Smooth muscle cell (in vitro differentiated cells): ENCODE measurements at regions not wholly inside any gene's neighbourhood (a gene's known extent, or its start where the extent isn't known, plus 50 kb on each side); places are given as distances from the start of the nearest gene placed in this dataset.

ENCODE experiments used
- DNase-seq: peaks from one replicate; lab custom pipeline; 2025; ENCODE audit not compliant: unreplicated experiment; lab: John Stamatoyannopoulos, UW
- H2AFZ ChIP-seq: fragments of 200-600 bp; sonication (generic); 2 replicates; pipeline ENCODE4 v1.6.0; 2016; ENCODE audit warnings: antibody characterized with exemption, low read depth, mild to moderate bottlenecking
- H3F3A ChIP-seq: fragments of 200-600 bp; sonication (generic); 2 replicates; pipeline ENCODE4 v1.6.0; 2017; ENCODE audit warnings: antibody characterized with exemption, low read depth
- H3K27ac ChIP-seq: fragments of 200-600 bp; sonication (generic); 2 replicates; pipeline ENCODE4 v1.5.1; 2016; ENCODE audit warnings: low read depth, mild to moderate bottlenecking
- H3K27me3 ChIP-seq: fragments of 200-600 bp; sonication (generic); 2 replicates; pipeline ENCODE4 v1.6.1; 2016; ENCODE audit warnings: low read depth, mild to moderate bottlenecking
- H3K36me3 ChIP-seq: fragments of 200-600 bp; sonication (generic); 2 replicates; pipeline ENCODE4 v1.5.1; 2016; ENCODE audit warnings: low read depth
- H3K4me1 ChIP-seq: fragments of 200-600 bp; sonication (generic); 2 replicates; pipeline ENCODE4 v1.5.1; 2016; ENCODE audit warnings: low read depth
- H3K4me2 ChIP-seq: fragments of 200-600 bp; sonication (generic); 2 replicates; pipeline ENCODE4 v1.6.0; 2016; ENCODE audit warnings: mild to moderate bottlenecking
- H3K4me3 ChIP-seq: fragments of 200-600 bp; sonication (generic); 2 replicates; pipeline ENCODE4 v1.5.1; 2016; ENCODE audit warnings: mild to moderate bottlenecking
- H3K79me2 ChIP-seq: fragments of 200-600 bp; sonication (generic); 2 replicates; pipeline ENCODE4 v1.6.0; 2016; ENCODE audit warnings: low read depth, mild to moderate bottlenecking
- H3K9ac ChIP-seq: fragments of 200-600 bp; sonication (generic); 2 replicates; pipeline ENCODE4 v1.6.0; 2016; ENCODE audit warnings: low read depth
- H3K9me3 ChIP-seq: fragments of 200-600 bp; sonication (generic); replicated peaks from 2 replicates; pipeline ENCODE4 v1.5.1; 2016; ENCODE audit warnings: low read depth
- H4K20me1 ChIP-seq: fragments of 200-600 bp; sonication (generic); 2 replicates; pipeline ENCODE4 v1.6.0; 2016; ENCODE audit warnings: low read depth
- WGBS: methylation state at CpG from one replicate; pipeline ENCODE4 v1.1.7; 2016; ENCODE audit warnings: low lambda C conversion rate; 5-methylcytosine and 5-hydroxymethylcytosine counted together
- TF ChIP-seq, protein P1 (sequence below): fragments of 200-600 bp; sonication (generic); IDR thresholded peaks from 2 replicates; pipeline ENCODE4 v1.5.1; 2017; ENCODE audit warnings: borderline replicate concordance, mild to moderate bottlenecking, antibody characterized with exemption; ENCODE audit not compliant: insufficient read depth, poor library complexity, severe bottlenecking

GRCh38 chr13:61833228-61833627, 417.6 kb upstream of the PCDH20 start:
- H3K9ac ChIP-seq = no peak overlapping the region
- TF ChIP-seq, protein P1, sequence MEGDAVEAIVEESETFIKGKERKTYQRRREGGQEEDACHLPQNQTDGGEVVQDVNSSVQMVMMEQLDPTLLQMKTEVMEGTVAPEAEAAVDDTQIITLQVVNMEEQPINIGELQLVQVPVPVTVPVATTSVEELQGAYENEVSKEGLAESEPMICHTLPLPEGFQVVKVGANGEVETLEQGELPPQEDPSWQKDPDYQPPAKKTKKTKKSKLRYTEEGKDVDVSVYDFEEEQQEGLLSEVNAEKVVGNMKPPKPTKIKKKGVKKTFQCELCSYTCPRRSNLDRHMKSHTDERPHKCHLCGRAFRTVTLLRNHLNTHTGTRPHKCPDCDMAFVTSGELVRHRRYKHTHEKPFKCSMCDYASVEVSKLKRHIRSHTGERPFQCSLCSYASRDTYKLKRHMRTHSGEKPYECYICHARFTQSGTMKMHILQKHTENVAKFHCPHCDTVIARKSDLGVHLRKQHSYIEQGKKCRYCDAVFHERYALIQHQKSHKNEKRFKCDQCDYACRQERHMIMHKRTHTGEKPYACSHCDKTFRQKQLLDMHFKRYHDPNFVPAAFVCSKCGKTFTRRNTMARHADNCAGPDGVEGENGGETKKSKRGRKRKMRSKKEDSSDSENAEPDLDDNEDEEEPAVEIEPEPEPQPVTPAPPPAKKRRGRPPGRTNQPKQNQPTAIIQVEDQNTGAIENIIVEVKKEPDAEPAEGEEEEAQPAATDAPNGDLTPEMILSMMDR = no peak
- H3F3A ChIP-seq = no peaks in the 10 kb centered on the region
- H3K27ac ChIP-seq = no peak overlapping the region
- H3K79me2 ChIP-seq = no peaks in the 10 kb centered on the region
- H3K36me3 ChIP-seq = no peaks in the 10 kb centered on the region
- H3K4me1 ChIP-seq = no peaks in the 10 kb centered on the region
- no peak for DNase-seq
- no peak overlapping the region for H2AFZ ChIP-seq
- H3K9me3 ChIP-seq = no peaks in the 10 kb centered on the region
- H4K20me1 ChIP-seq = no peaks in the 10 kb centered on the region
- no peak overlapping the region for H3K4me3 ChIP-seq
- 87% methylated on average over 3 of the region's 3 CpGs for WGBS
- no peak overlapping the region for H3K4me2 ChIP-seq
- H3K27me3 ChIP-seq = no peaks in the 10 kb centered on the region

DNA sequence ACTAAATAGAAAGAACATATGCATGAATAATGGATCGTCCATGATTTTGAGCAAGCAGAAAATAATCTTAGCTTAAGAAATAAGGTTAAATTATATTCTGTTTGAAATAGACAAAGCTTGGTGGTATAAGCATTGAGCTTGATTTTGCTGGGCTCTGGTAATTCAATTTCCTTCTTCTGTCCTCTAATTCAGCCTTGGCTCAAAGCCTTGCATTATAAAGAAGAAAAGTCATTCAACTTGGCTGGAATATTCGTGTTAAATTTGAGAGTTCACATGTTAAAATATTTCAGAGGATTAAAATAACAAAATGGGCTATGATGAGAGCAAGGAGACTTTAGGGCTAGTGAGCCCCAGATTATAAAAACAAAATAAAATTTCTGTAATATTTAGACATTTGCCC, 415.4 kb upstream of the PCDH20 start:
- Histone ChIP-seq H3K9ac (no peak overlapping the region), H3F3A (no peaks in the 10 kb centered on the region), H2AFZ (no peak overlapping the region), H3K4me3 (no peak overlapping the region), H3K4me1 (no peaks in the 10 kb centered on the region), H3K27ac (no peak overlapping the region), H3K79me2 (no peaks in the 10 kb centered on the region), H3K36me3 (no peaks in the 10 kb centered on the region), H3K9me3 (no peaks in the 10 kb centered on the region), H3K27me3 (no peaks in the 10 kb centered on the region), H3K4me2 (no peak overlapping the region), H4K20me1 (no peaks in the 10 kb centered on the region)
- TF ChIP-seq, protein P1 = no peak
- 74% methylated on average over 2 of the region's 2 CpGs for WGBS
- DNase-seq = no peak

- Histone ChIP-seq H3K9me3 (no peaks in the 10 kb centered on the region), H3K27ac (no peak overlapping the region), H3K36me3 (no peaks in the 10 kb centered on the region), H3K27me3 (no peaks in the 10 kb centered on the region), H3F3A (no peaks in the 10 kb centered on the region), H3K4me2 (no peak overlapping the region), H4K20me1 (no peaks in the 10 kb centered on the region), H3K4me1 (no peaks in the 10 kb centered on the region), H3K9ac (no peak overlapping the region), H3K79me2 (no peaks in the 10 kb centered on the region), H2AFZ (no peak overlapping the region), H3K4me3 (no peak overlapping the region)
- TF ChIP-seq, protein P1 = no peak
- DNase-seq = no peak
- WGBS = 82% methylated on average over 1 of the region's 1 CpG
Observed at GRCh38 chr13:61830475-61830874, 414.8 kb upstream of the PCDH20 start.

- Histone ChIP-seq H3K79me2 (no peaks in the 10 kb centered on the region), H3F3A (no peaks in the 10 kb centered on the region), H3K4me3 (no peak overlapping the region), H3K4me2 (no peak overlapping the region), H3K4me1 (no peaks in the 10 kb centered on the region), H4K20me1 (no peaks in the 10 kb centered on the region), H3K9ac (no peak overlapping the region), H2AFZ (no peak overlapping the region), H3K27ac (no peak overlapping the region), H3K9me3 (no peaks in the 10 kb centered on the region), H3K36me3 (no peaks in the 10 kb centered on the region), H3K27me3 (no peaks in the 10 kb centered on the region)
- TF ChIP-seq, protein P1 = no peak
- 93% methylated on average over 1 of the region's 1 CpG for WGBS
- no peak for DNase-seq
Observed at GRCh38 chr13:61824168-61824567, 408.5 kb upstream of the PCDH20 start.
